ENCODE measurements at regions not wholly inside any gene's neighbourhood (a gene's known extent, or its start where the extent isn't known, plus 50 kb on each side); places are given as distances from the start of the nearest gene placed in this dataset.

GRCh38 chr4:138521809-138522208 is 279.7 kb upstream of the SLC7A11 start:
- no peaks in the 10 kb centered on the region for H3K9me3 ChIP-seq
- no peaks in the 10 kb centered on the region for H3K27me3 ChIP-seq (ENCODE audit: low read depth)
- no peak overlapping the region for H3K4me3 ChIP-seq
- peak in 1 of 2 donors; percentile 15 for ATAC-seq
- no peak overlapping the region for H3K27ac ChIP-seq
- H3K4me1 ChIP-seq, result no peaks in the 10 kb centered on the region
- DNase-seq, result no peak
- H3K36me3 ChIP-seq, result no peaks in the 10 kb centered on the region
- intact Hi-C loops (cut with DNase I), result no loop called here
- TF ChIP-seq, protein P1, sequence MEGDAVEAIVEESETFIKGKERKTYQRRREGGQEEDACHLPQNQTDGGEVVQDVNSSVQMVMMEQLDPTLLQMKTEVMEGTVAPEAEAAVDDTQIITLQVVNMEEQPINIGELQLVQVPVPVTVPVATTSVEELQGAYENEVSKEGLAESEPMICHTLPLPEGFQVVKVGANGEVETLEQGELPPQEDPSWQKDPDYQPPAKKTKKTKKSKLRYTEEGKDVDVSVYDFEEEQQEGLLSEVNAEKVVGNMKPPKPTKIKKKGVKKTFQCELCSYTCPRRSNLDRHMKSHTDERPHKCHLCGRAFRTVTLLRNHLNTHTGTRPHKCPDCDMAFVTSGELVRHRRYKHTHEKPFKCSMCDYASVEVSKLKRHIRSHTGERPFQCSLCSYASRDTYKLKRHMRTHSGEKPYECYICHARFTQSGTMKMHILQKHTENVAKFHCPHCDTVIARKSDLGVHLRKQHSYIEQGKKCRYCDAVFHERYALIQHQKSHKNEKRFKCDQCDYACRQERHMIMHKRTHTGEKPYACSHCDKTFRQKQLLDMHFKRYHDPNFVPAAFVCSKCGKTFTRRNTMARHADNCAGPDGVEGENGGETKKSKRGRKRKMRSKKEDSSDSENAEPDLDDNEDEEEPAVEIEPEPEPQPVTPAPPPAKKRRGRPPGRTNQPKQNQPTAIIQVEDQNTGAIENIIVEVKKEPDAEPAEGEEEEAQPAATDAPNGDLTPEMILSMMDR (IDR thresholded peaks at IDR 0.05), result no peak

- TF ChIP-seq, protein P1 (IDR thresholded peaks at IDR 0.05), result no peak
- Histone ChIP-seq H3K4me3 (no peak overlapping the region), H3K4me1 (no peaks in the 10 kb centered on the region), H3K9me3 (no peaks in the 10 kb centered on the region), H3K27ac (no peak overlapping the region), H3K36me3 (no peaks in the 10 kb centered on the region), H3K27me3 (ENCODE audit: low read depth) (no peaks in the 10 kb centered on the region)
- intact Hi-C loops (cut with DNase I), result no loop called here
- ATAC-seq (no peak), DNase-seq (no peak)
Measured at GRCh38 chr4:138519436-138519835, 277.3 kb upstream of the SLC7A11 start.

- no peaks in the 10 kb centered on the region for H3K36me3 ChIP-seq
- H3K27me3 ChIP-seq (ENCODE audit: low read depth), result no peaks in the 10 kb centered on the region
- no peaks in the 10 kb centered on the region for H3K9me3 ChIP-seq
- ATAC-seq, result no peak
- no peak overlapping the region for H3K4me3 ChIP-seq
- TF ChIP-seq, protein P1 (IDR thresholded peaks at IDR 0.05), result no peak
- H3K27ac ChIP-seq, result no peak overlapping the region
- no peaks in the 10 kb centered on the region for H3K4me1 ChIP-seq
- intact Hi-C loops (cut with DNase I), result no loop called here
- DNase-seq, result no peak
Measured at GRCh38 chr4:138513535-138513934, 271.4 kb upstream of the SLC7A11 start.

DNA sequence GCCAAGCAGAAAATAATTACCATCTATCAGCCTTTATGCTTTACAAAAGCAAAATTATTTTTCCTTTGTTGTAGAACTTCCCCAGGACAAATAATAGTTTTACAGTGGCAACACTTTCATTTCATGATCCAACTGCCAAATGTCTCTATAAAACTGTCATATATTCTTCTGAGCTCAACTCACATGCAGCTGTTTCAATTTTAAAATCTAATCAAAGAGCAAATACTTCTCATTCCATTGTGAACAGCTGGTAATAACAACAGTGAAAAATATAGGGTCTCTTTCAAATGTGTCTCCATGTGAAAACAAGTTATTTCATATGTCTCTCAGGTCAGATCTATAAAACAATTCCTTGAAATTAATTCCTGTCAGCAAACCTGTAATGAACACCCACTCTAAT is 270.6 kb upstream of the SLC7A11 start:
- H3K27me3 ChIP-seq (ENCODE audit: low read depth), result no peaks in the 10 kb centered on the region
- no peaks in the 10 kb centered on the region for H3K4me1 ChIP-seq
- no peak overlapping the region for H3K4me3 ChIP-seq
- no peaks in the 10 kb centered on the region for H3K36me3 ChIP-seq
- no peak overlapping the region for H3K27ac ChIP-seq
- ATAC-seq (no peak), DNase-seq (no peak)
- intact Hi-C loops (cut with DNase I), result no loop called here
- H3K9me3 ChIP-seq, result no peaks in the 10 kb centered on the region
- TF ChIP-seq, protein P1 (IDR thresholded peaks at IDR 0.05), result no peak

GRCh38 chr4:138510053-138510452 is 267.9 kb upstream of the SLC7A11 start:
- no peak for ATAC-seq

More at GRCh38 chr4:138510053-138510452, 267.9 kb upstream of the SLC7A11 start:
- H3K9me3 ChIP-seq, result no peaks in the 10 kb centered on the region
- intact Hi-C loops (cut with DNase I), result no loop called here
- no peak for DNase-seq
- TF ChIP-seq, protein P1 (IDR thresholded peaks at IDR 0.05), result no peak
- H3K36me3 ChIP-seq, result no peaks in the 10 kb centered on the region
- H3K27ac ChIP-seq, result no peak overlapping the region
- H3K27me3 ChIP-seq (ENCODE audit: low read depth), result no peaks in the 10 kb centered on the region
- no peaks in the 10 kb centered on the region for H3K4me1 ChIP-seq
- no peak overlapping the region for H3K4me3 ChIP-seq

Data from lower lobe of right lung (tissue), 2 donors.